ENCODE measurements at regions not wholly inside any gene's neighbourhood (a gene's known extent, or its start where the extent isn't known, plus 50 kb on each side); places are given as distances from the start of the nearest gene placed in this dataset.

GRCh38 chr13:34578917-34579316 is 363.2 kb upstream of the NBEA start:
- H3K9ac ChIP-seq = no peak overlapping the region
- H3K27me3 ChIP-seq (ENCODE audit: insufficient read depth, low read depth) = no peaks in the 10 kb centered on the region
- no peak overlapping the region for H3K4me3 ChIP-seq (IDR thresholded peaks at IDR 0.05; ENCODE audit: insufficient read depth, low read depth, low read length)
- H3K4me1 ChIP-seq (ENCODE audit: low read depth, poor library complexity, severe bottlenecking) = no peaks in the 10 kb centered on the region
- no peaks in the 10 kb centered on the region for H3K36me3 ChIP-seq (ENCODE audit: insufficient read depth)
- no peak for TF ChIP-seq CTCF (conservative IDR thresholded peaks at IDR 0.05; ENCODE audit: low read depth, low read length)
- no peaks in the 10 kb centered on the region for H3K79me2 ChIP-seq (ENCODE audit: insufficient read depth, low read depth)
- H3K4me2 ChIP-seq = no peak overlapping the region
- H2AFZ ChIP-seq (ENCODE audit: low read depth) = no peak overlapping the region
- H4K20me1 ChIP-seq (ENCODE audit: insufficient read depth) = no peaks in the 10 kb centered on the region
- H3K27ac ChIP-seq = no peak overlapping the region

GRCh38 chr13:34583181-34583580 is 358.9 kb upstream of the NBEA start:
- Histone ChIP-seq H2AFZ (ENCODE audit: low read depth) (no peak overlapping the region), H3K36me3 (ENCODE audit: insufficient read depth) (no peaks in the 10 kb centered on the region), H3K4me2 (no peak overlapping the region), H3K4me3 (IDR thresholded peaks at IDR 0.05; ENCODE audit: insufficient read depth, low read depth, low read length) (no peak overlapping the region), H3K4me1 (ENCODE audit: low read depth, poor library complexity, severe bottlenecking) (no peaks in the 10 kb centered on the region), H3K79me2 (ENCODE audit: insufficient read depth, low read depth) (no peaks in the 10 kb centered on the region), H3K9ac (no peak overlapping the region), H3K27ac (no peak overlapping the region), H4K20me1 (ENCODE audit: insufficient read depth) (no peaks in the 10 kb centered on the region), H3K27me3 (ENCODE audit: insufficient read depth, low read depth) (no peaks in the 10 kb centered on the region)
- no peak for TF ChIP-seq CTCF (conservative IDR thresholded peaks at IDR 0.05; ENCODE audit: low read depth, low read length)

GRCh38 chr13:34587576-34587975 is 354.5 kb upstream of the NBEA start:
- no peak overlapping the region for H3K4me3 ChIP-seq (IDR thresholded peaks at IDR 0.05; ENCODE audit: insufficient read depth, low read depth, low read length)

GRCh38 chr13:34588362-34588761 is 353.7 kb upstream of the NBEA start:
- Histone ChIP-seq H4K20me1 (ENCODE audit: insufficient read depth) (no peaks in the 10 kb centered on the region), H3K36me3 (ENCODE audit: insufficient read depth) (no peaks in the 10 kb centered on the region), H3K4me2 (no peak overlapping the region), H3K27ac (no peak overlapping the region), H2AFZ (ENCODE audit: low read depth) (no peak overlapping the region), H3K9ac (no peak overlapping the region), H3K4me3 (IDR thresholded peaks at IDR 0.05; ENCODE audit: insufficient read depth, low read depth, low read length) (no peak overlapping the region), H3K4me1 (ENCODE audit: low read depth, poor library complexity, severe bottlenecking) (no peaks in the 10 kb centered on the region), H3K79me2 (ENCODE audit: insufficient read depth, low read depth) (no peaks in the 10 kb centered on the region), H3K27me3 (ENCODE audit: insufficient read depth, low read depth) (no peaks in the 10 kb centered on the region)
- no peak for TF ChIP-seq CTCF (conservative IDR thresholded peaks at IDR 0.05; ENCODE audit: low read depth, low read length)

More at GRCh38 chr13:34587576-34587975, 354.5 kb upstream of the NBEA start:
- H3K27ac ChIP-seq = no peak overlapping the region
- no peaks in the 10 kb centered on the region for H4K20me1 ChIP-seq (ENCODE audit: insufficient read depth)
- H2AFZ ChIP-seq (ENCODE audit: low read depth) = no peak overlapping the region
- H3K36me3 ChIP-seq (ENCODE audit: insufficient read depth) = no peaks in the 10 kb centered on the region
- no peak for TF ChIP-seq CTCF (conservative IDR thresholded peaks at IDR 0.05; ENCODE audit: low read depth, low read length)
- H3K79me2 ChIP-seq (ENCODE audit: insufficient read depth, low read depth) = no peaks in the 10 kb centered on the region
- no peak overlapping the region for H3K9ac ChIP-seq
- no peaks in the 10 kb centered on the region for H3K27me3 ChIP-seq (ENCODE audit: insufficient read depth, low read depth)
- H3K4me1 ChIP-seq (ENCODE audit: low read depth, poor library complexity, severe bottlenecking) = no peaks in the 10 kb centered on the region
- H3K4me2 ChIP-seq = no peak overlapping the region

Data from KMS-11 (cell line).